Heart right ventricle (tissue), 16 donors: ENCODE measurements at regions not wholly inside any gene's neighbourhood (a gene's known extent, or its start where the extent isn't known, plus 50 kb on each side); places are given as distances from the start of the nearest gene placed in this dataset.
A peak's percentile ranks its signal among the peaks of the same experiment; 100 is the strongest.

Experiments
- ATAC-seq, 8 donors: fragments of 200-7000 bp; cut with Tn5 transposase; one replicate each; pipeline ENCODE4 v1.9.1; 2020; ENCODE audit warnings: mild to moderate bottlenecking in 8 of 8, moderate library complexity in 8 of 8, moderate number of reproducible peaks in 1 of 8
- DNase-seq, 2 donors: peaks; one replicate each; pipeline ENCODE4 v3.0.0-alpha.2; 2020
- H3K27ac ChIP-seq, 10 donors: fragments of 200-600 bp; sonication (generic) in 2 of 10; one replicate each; pipeline versions ENCODE4 v1.5.0 to v1.8.0; 2020 to 2022; ENCODE audit warnings: mild to moderate bottlenecking in 3 of 10
- H3K27me3 ChIP-seq, 7 donors: fragments of 200-600 bp; one replicate each; pipeline ENCODE4 v1.8.0; 2021 to 2022; ENCODE audit warnings: mild to moderate bottlenecking in 2 of 7
- H3K36me3 ChIP-seq, 9 donors: fragments of 200-600 bp; sonication (generic) in 1 of 9; one replicate each; pipeline versions ENCODE4 v1.5.0 to v1.8.0; 2020 to 2022; ENCODE audit warnings: mild to moderate bottlenecking in 2 of 9
- H3K4me1 ChIP-seq, 9 donors: fragments of 200-600 bp; sonication (generic) in 1 of 9; one replicate each; pipeline versions ENCODE4 v1.5.0 to v1.8.0; 2020 to 2022; ENCODE audit warnings: mild to moderate bottlenecking in 4 of 9
- H3K4me3 ChIP-seq, 10 donors: fragments of 200-600 bp; sonication (generic) in 2 of 10; one replicate each; pipeline versions ENCODE4 v1.5.0 to v1.8.0; 2020 to 2022; ENCODE audit warnings: mild to moderate bottlenecking in 7 of 10, moderate library complexity in 2 of 10
- H3K9me3 ChIP-seq, 11 donors: fragments of 200-600 bp in 10 of 11; sonication (generic) in 2 of 11; one replicate each; pipeline versions ENCODE4 v1.5.0 to v1.8.0; 2013 to 2022; ENCODE audit warnings: mild to moderate bottlenecking in 2 of 11, control low read depth in 1 of 11, moderate library complexity in 1 of 11
- CTCF ChIP-seq, 9 donors: fragments of 200-600 bp; sonication (generic) in 2 of 9; IDR thresholded peaks; one replicate each; pipeline versions ENCODE4 v1.5.0 to v1.8.0; 2021 to 2022; ENCODE audit warnings: antibody characterized with exemption in 9 of 9, mild to moderate bottlenecking in 5 of 9, moderate library complexity in 1 of 9
- WGBS, 2 donors: extraction: QIAGEN DNeasy Blood & Tissue Kit; methylation state at CpG; one replicate each; pipeline ENCODE4 v1.1.7; 2013; ENCODE audit warnings: inconsistent platforms in 1 of 2; 5-methylcytosine and 5-hydroxymethylcytosine counted together
- intact Hi-C, 10 donors: fragments of 100-400 bp; cut with DNase I; formaldehyde crosslinking; loops; one replicate each; pipeline versions ENCODE4 v1.11.1 to v1.14.2; 2022
- donor health status: Arrhythmogenic right ventricular cardiomyopathy.
- donor health status: ischemic (EF 13 %, LVEDD 7.1; RV severe dilation, severe dysfunction).
- donor health status: healthy with polysubstance abuse.
- donor health status: DM: no; HTN: yes; CAD: no.
- donor health status: DM: no; HTN: no; CAD: no.
- donor health status: ischemic (EF 25% LVEDD 6.9; RV normal size, moderate dysfunction).
- donor health status: ischemic (EF 25% LVEDD 5.7; RV mildly dilated, moderate dysfunction).
- donor health status: healthy.
- donor health status: DM: yes; HTN: yes; CAD: no.
- donor health status: Ischemic cardiomyopathy.
- donor health status: ischemic (EF 35%, LVEDD 5.7; RV mildly dilated, moderate dysfunction).
- donor health status: nonischemic (EF 11% LVEDD 7.7; RV severe dilation, severe dysfunction).
- donor health status: DM: yes; HTN: yes; CAD: no.
- donor health status: PGD.
- donor health status: ischemic (EF 29% LVEDD 5.4; RV normal size, mild dysfunction).
- donor health status: nonischemic (EF 23%, LVEDD 6.1; RV moderate dilation, normal function).

GRCh38 chr11:70926543-70927201 is 325.7 kb downstream of the SHANK2 start:
- WGBS, 2 donors, result 77 to 81% methylated on average over 14 of the region's 14 CpGs
- Histone ChIP-seq H3K4me3 (no peak overlapping the region), H3K36me3 (no peaks in the 10 kb centered on the region), H3K9me3 (peaks cover 0 to 30% (median 11%) of the 10 kb centered on the region in 11 donors), H3K27ac (no peak overlapping the region), H3K27me3 (peaks cover 0 to 20% (median 0%) of the 10 kb centered on the region in 7 donors), H3K4me1 (no peaks in the 10 kb centered on the region)
- TF ChIP-seq CTCF (IDR thresholded peaks at IDR 0.05), result no peak
- no peak for DNase-seq
- intact Hi-C loops, result no loop called here
- no peak for ATAC-seq

GRCh38 chr11:70928854-70929598 is 323.4 kb downstream of the SHANK2 start:
- ATAC-seq (no peak), DNase-seq (no peak)
- H3K9me3 ChIP-seq, result peaks cover 0 to 13% (median 0%) of the 10 kb centered on the region in 11 donors
- H3K27ac ChIP-seq, result no peak overlapping the region
- H3K27me3 ChIP-seq, result peaks cover 0 to 35% (median 0%) of the 10 kb centered on the region in 7 donors
- no peak overlapping the region for H3K4me3 ChIP-seq
- H3K36me3 ChIP-seq, result no peaks in the 10 kb centered on the region
- WGBS, 2 donors, result 67 to 71% methylated on average over 10 of the region's 10 CpGs
- no peaks in the 10 kb centered on the region for H3K4me1 ChIP-seq
- TF ChIP-seq CTCF (IDR thresholded peaks at IDR 0.05), result no peak
- intact Hi-C loops, result no loop called here

- intact Hi-C loops, result no loop called here
- Histone ChIP-seq H3K4me1 (no peaks in the 10 kb centered on the region), H3K27me3 (peaks cover 0 to 34% (median 0%) of the 10 kb centered on the region in 7 donors), H3K4me3 (no peak overlapping the region), H3K9me3 (peaks cover 0 to 13% (median 0%) of the 10 kb centered on the region in 11 donors), H3K36me3 (no peaks in the 10 kb centered on the region), H3K27ac (no peak overlapping the region)
- TF ChIP-seq CTCF (IDR thresholded peaks at IDR 0.05), result no peak
- DNase-seq (no peak), ATAC-seq (no peak)
- 83 to 93% methylated on average over 3 of the region's 3 CpGs for WGBS, 2 donors
These were observed 322.2 kb downstream of the SHANK2 start for GRCh38 chr11:70930215-70930614.

- peak in 7 of 8 donors; percentile 39 to 99 (median 82) for ATAC-seq
- Histone ChIP-seq H3K4me1 (no peaks in the 10 kb centered on the region), H3K36me3 (no peaks in the 10 kb centered on the region), H3K9me3 (peaks cover 0 to 13% (median 0%) of the 10 kb centered on the region in 11 donors), H3K27ac (no peak overlapping the region), H3K4me3 (no peak overlapping the region), H3K27me3 (peaks cover 0 to 30% (median 0%) of the 10 kb centered on the region in 7 donors)
- intact Hi-C loops, result no loop called here
- WGBS, 2 donors, result 70 to 77% methylated on average over 12 of the region's 12 CpGs
- peak in 1 of 9 donors; percentile 8 for TF ChIP-seq CTCF (IDR thresholded peaks at IDR 0.05)
- DNase-seq, result peak in 1 of 2 donors; percentile 49
These were observed 320.9 kb downstream of the SHANK2 start for GRCh38 chr11:70931430-70931829.
